COR-L47 (cell line): ENCODE measurements at regions not wholly inside any gene's neighbourhood (a gene's known extent, or its start where the extent isn't known, plus 50 kb on each side); places are given as distances from the start of the nearest gene placed in this dataset.
"Not testable (repeated sequence)": the region's sequence is repeated elsewhere in the genome, so short reads cannot be mapped to it uniquely, and the experiment has no call there.

Experiments used
- DNase-seq: peaks from one replicate; lab custom pipeline; 2025; lab: John Stamatoyannopoulos, UW

GRCh38 chr5:56421246-56422075 lies 188.3 kb upstream of the ANKRD55 start:
- DNase-seq, result no peak

- DNase-seq, result no peak
These were observed 187.2 kb upstream of the ANKRD55 start for GRCh38 chr5:56420323-56420722.

- no peak for DNase-seq
These were observed 186.5 kb upstream of the ANKRD55 start for GRCh38 chr5:56419667-56420066.

GRCh38 chr5:56415356-56415765 lies 182.2 kb upstream of the ANKRD55 start:
- DNase-seq, result no peak

GRCh38 chr5:56414066-56414465 lies 180.9 kb upstream of the ANKRD55 start:
- DNase-seq, result no peak

- DNase-seq, result no peak
These were observed 180.4 kb upstream of the ANKRD55 start for GRCh38 chr5:56413546-56413945.

GRCh38 chr5:56412601-56413379 lies 179.7 kb upstream of the ANKRD55 start:
- no peak for DNase-seq

- DNase-seq, result no peak
These were observed 177.6 kb upstream of the ANKRD55 start for GRCh38 chr5:56410696-56411095.

- DNase-seq, result no peak
These were observed 176.4 kb upstream of the ANKRD55 start for GRCh38 chr5:56409331-56410190.

- no peak for DNase-seq
These were observed 173.7 kb upstream of the ANKRD55 start for GRCh38 chr5:56406838-56407237.

- DNase-seq, result no peak
These were observed 173.1 kb upstream of the ANKRD55 start for GRCh38 chr5:56406221-56406620.

- DNase-seq, result no peak
These were observed 172.2 kb upstream of the ANKRD55 start for GRCh38 chr5:56405116-56405908.

GRCh38 chr5:56402266-56403220 lies 169.4 kb upstream of the ANKRD55 start:
- peak; percentile 35 for DNase-seq

- DNase-seq, result not testable (repeated sequence)
These were observed 164.7 kb upstream of the ANKRD55 start for GRCh38 chr5:56397796-56398195.

GRCh38 chr5:56396634-56397033 lies 163.5 kb upstream of the ANKRD55 start:
- no peak for DNase-seq

GRCh38 chr5:56389261-56389660 lies 156.1 kb upstream of the ANKRD55 start:
- no peak for DNase-seq

GRCh38 chr5:56388229-56388985 lies 155.3 kb upstream of the ANKRD55 start:
- no peak for DNase-seq

GRCh38 chr5:56386046-56386445 lies 152.9 kb upstream of the ANKRD55 start:
- DNase-seq, result no peak

GRCh38 chr5:56384186-56384585 lies 151.1 kb upstream of the ANKRD55 start:
- no peak for DNase-seq

GRCh38 chr5:56383761-56384160 lies 150.6 kb upstream of the ANKRD55 start:
- no peak for DNase-seq
